ENCODE measurements at regions not wholly inside any gene's neighbourhood (a gene's known extent, or its start where the extent isn't known, plus 50 kb on each side); places are given as distances from the start of the nearest gene placed in this dataset.
"Not testable (repeated sequence)": the region's sequence is repeated elsewhere in the genome, so short reads cannot be mapped to it uniquely, and the experiment has no call there.

DNA sequence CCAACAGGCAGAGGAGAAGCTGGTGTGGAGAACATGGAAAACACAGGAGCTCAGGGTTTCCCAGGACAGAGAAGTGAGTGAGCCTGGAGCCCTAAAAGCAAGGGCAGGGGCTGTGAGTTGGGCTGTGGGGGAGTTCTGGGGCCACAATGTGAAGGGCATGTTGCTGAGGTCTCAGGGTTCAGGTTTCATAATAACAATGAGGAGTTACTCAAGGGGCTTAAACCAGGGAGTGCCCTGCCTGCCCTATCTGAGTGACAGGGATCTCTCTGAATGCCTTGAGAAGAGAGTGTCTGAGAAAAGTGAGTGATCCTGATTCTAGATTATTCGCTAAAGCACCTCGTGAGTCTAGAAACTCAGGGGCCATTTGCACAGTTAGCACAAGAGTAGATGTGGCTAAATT is 129.6 kb downstream of the VPREB1 start:
- no peak for DNase-seq

- no peak for DNase-seq
Measured at GRCh38 chr22:22374579-22374978, 130.0 kb downstream of the VPREB1 start.

- DNase-seq = no peak
Measured at GRCh38 chr22:22375576-22376351, 131.2 kb downstream of the VPREB1 start.

- DNase-seq = no peak
Measured at GRCh38 chr22:22376352-22376706, 131.7 kb downstream of the VPREB1 start.

DNA sequence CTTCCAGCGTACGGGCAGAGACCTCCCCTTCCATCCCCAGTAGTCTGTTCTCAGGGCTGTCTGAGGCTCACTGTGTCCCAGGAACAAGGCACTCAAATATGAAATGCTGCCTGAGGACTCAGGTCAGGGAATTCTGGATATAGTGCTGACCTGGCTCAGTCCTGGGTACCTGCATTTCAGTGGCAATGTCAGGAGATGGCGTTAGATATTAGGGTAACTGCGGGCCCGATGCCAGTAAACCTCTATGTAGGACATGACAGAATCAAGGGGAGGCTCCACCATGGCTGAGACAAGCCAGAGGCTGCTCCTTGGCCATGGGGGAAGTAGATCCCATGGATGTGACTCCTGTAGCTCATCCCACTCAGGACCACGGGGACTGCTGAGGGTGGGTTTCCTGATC is 131.7 kb downstream of the ZNF280B start:
- not testable (repeated sequence) for DNase-seq

DNA sequence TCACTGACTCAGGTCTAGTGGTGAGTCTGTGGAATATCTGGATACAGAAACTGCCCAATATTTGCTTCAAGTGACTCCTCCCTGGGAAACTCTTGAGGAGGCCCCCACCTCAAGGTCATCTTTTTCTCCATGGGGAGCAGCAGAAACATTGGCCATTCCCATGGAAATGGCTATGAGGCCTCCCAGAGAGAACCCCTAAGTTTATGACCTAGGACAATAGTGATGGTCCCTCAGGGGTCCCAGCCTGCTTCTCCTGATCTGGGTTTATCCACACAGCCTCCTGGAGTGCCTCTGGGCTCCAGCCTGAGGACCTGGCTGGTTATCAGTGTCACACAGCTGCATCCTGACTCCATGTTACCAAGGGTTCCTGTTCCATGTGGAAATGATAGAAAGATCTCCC is 131.2 kb downstream of the ZNF280B start:
- no peak for DNase-seq

GRCh38 chr22:22378446-22379415 is 129.8 kb downstream of the ZNF280B start:
- no peak for DNase-seq

GRCh38 chr22:22380098-22381030 is 128.2 kb downstream of the ZNF280B start:
- no peak for DNase-seq

GRCh38 chr22:22381292-22381691 is 127.2 kb downstream of the ZNF280B start:
- DNase-seq = not testable (repeated sequence)

GRCh38 chr22:22384267-22384666 is 124.3 kb downstream of the ZNF280B start:
- DNase-seq = no peak

- DNase-seq = no peak
Measured at GRCh38 chr22:22384668-22385244, 123.8 kb downstream of the ZNF280B start.

GRCh38 chr22:22386602-22387385 is 121.7 kb downstream of the ZNF280B start:
- no peak for DNase-seq

- no peak for DNase-seq
Measured at GRCh38 chr22:22387386-22387736, 121.2 kb downstream of the ZNF280B start.

DNA sequence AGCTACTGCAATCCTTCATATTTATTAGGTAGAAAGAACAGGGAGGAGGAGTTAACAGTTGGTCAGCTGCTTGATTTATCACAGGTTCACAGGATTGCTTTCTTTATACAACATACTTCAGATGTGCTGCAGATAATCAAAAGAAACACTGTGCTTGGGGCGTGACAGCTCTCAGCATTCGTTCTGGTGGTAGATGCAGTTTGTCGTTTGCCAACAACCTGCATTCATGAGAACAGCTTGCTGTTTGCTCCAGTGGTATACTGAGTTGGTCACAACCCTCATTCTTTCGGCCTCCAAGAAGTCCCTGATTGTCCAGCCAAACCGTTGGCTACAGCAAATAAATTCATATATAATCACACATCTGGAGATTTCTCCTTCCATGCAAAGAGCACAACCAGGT is 120.5 kb downstream of the ZNF280B start:
- DNase-seq = no peak

GRCh38 chr22:22388494-22388893 is 120.0 kb downstream of the ZNF280B start:
- no peak for DNase-seq

DNA sequence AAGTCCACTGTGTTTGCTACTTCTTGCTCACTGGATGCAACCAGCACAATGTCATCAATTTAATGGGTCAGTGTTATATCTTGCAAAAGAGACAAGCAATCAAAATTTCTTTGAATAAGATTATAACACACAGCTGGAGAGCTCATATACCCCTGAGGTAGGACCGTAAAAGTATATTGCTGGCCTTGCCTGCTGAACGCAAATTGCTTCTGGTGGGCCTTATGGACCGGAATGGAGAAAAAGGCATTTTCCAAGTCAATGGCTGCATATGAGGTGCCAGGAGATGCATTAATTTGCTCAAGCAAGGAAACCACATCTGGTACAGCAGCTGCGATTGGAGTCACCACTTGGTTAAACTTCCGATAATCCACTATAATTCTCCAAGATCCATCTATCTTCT is 119.1 kb downstream of the ZNF280B start:
- no peak for DNase-seq

DNA sequence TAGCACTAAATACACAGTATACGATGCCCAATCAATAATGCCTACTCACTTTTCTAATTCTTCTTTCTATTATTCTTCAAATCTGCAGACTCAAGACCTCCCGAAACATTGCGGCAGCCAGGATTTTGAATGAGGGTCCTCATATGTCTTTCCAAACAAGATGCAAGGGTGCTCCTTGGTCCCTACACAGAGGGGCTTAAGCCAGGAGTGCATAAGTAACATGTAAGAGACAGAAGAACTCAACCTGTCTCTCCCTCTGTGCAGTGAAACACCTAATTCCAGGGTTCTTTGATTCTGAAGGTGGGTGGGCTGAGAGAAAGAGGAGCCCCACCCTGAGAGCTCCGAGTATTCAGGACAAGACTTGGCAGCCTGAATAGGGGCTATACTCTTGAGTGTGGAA is 117.6 kb downstream of the ZNF280B start:
- DNase-seq = no peak

DNA sequence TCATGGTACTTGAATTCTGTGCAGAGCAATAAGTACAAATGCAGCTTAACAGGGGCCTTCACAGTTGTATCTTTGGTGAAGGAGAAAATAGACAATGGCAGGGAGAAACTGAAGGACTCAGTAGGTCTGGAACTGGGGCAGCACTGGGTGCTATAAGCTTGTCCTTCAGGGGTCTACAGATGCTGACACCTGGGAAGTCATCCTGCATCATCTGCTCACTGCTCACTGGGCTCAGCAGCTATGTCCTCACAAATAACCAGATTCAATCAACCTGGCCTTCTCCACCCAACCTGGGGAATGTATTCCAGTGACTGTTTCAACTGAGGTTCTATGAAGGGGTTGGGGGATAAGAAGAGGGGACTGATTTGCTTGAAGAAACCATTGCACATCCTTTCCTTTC is 117.0 kb downstream of the ZNF280B start:
- no peak for DNase-seq

- DNase-seq = no peak
Measured at GRCh38 chr22:22392131-22392530, 116.4 kb downstream of the ZNF280B start.

- no peak for DNase-seq
Measured at GRCh38 chr22:22394591-22394990, 114.0 kb downstream of the ZNF280B start.

- DNase-seq = peak in 1 of 2 donors; percentile 56
Measured at GRCh38 chr22:22395245-22395644, 113.3 kb downstream of the ZNF280B start.

Data from bone marrow (tissue), 2 donors.